Hepatocyte (in vitro differentiated cells): ENCODE measurements at regions not wholly inside any gene's neighbourhood (a gene's known extent, or its start where the extent isn't known, plus 50 kb on each side); places are given as distances from the start of the nearest gene placed in this dataset.

Source experiments
- EZH2 ChIP-seq: fragments of 200-600 bp; sonication (generic); IDR thresholded peaks from 2 replicates; pipeline ENCODE4 v1.6.1; 2016; ENCODE audit warnings: antibody characterized with exemption, mild to moderate bottlenecking, borderline replicate concordance
- EZH2phosphoT487 ChIP-seq: fragments of 200-600 bp; sonication (generic); IDR thresholded peaks from one replicate; pipeline ENCODE4 v1.6.1; 2018; ENCODE audit warnings: antibody characterized with exemption, mild to moderate bottlenecking, low read depth, moderate library complexity; ENCODE audit not compliant: unreplicated experiment, severe bottlenecking
- TF ChIP-seq, protein P1 (sequence below): fragments of 200-600 bp; sonication (generic); IDR thresholded peaks from 2 replicates; pipeline ENCODE4 v1.5.1; 2016; ENCODE audit warnings: antibody characterized with exemption, mild to moderate bottlenecking; ENCODE audit not compliant: poor library complexity

DNA sequence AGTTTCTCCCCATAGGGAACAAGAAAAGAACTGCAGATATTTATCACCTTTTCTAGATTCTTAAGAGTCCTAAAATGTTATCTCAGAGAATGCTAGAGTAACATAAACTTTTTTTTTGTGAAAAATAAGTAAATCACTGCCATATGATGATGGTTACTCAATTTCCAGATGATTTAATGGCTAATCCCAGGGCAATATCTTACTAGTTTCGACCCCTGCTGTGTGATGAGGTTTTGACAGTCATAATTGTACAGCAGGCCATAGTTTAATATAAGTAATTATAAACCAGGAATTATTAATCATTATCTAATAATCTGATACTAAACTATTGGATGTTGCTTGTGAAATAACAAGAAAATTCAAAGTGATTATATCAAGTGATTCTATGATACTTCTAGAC lies 210.6 kb downstream of the HLX start:
- TF ChIP-seq, protein P1, sequence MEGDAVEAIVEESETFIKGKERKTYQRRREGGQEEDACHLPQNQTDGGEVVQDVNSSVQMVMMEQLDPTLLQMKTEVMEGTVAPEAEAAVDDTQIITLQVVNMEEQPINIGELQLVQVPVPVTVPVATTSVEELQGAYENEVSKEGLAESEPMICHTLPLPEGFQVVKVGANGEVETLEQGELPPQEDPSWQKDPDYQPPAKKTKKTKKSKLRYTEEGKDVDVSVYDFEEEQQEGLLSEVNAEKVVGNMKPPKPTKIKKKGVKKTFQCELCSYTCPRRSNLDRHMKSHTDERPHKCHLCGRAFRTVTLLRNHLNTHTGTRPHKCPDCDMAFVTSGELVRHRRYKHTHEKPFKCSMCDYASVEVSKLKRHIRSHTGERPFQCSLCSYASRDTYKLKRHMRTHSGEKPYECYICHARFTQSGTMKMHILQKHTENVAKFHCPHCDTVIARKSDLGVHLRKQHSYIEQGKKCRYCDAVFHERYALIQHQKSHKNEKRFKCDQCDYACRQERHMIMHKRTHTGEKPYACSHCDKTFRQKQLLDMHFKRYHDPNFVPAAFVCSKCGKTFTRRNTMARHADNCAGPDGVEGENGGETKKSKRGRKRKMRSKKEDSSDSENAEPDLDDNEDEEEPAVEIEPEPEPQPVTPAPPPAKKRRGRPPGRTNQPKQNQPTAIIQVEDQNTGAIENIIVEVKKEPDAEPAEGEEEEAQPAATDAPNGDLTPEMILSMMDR, result no peak
- TF ChIP-seq EZH2phosphoT487 (no peak), EZH2 (no peak)
